ENCODE measurements at regions not wholly inside any gene's neighbourhood (a gene's known extent, or its start where the extent isn't known, plus 50 kb on each side); places are given as distances from the start of the nearest gene placed in this dataset.

DNA sequence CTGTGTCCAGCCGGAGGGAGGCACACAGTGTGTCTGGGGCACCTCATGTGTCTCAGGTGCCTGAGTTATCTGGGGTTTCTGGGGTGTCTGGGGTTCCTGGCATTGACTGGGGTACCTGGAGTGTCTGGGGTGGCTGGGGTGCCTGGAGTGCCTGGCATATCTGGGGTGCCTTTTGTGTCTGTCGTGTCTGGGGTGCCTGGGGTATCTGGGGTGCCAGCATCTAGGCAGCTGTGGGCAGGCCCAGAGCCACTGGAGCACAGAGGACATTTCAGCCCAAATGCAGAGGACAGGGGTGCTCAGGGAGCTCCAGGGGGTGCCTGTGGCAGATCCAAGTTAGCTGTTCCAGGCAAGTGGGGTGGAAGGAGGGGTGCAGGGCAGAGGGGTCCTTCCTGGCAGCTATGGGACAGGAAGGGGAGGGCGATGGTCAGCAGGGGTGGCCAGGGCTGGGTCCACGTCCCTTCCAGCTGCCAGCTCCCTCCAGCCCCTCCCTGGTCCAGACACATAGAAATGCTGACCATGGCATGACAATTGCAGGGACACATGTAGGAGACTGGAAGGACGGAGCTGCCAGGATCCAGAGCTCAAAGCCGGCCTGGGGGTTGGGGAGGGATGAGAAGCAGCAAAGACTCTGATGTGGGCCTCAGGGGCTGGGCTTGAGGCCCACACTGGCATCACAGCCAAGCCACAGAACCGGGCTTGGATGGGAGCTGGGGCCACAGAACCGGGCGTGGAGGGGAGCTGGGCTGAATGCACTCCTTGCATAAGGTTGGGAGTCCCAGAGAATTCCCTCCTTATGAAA lies 133.0 kb downstream of the BRD1 start:
- H3K4me1 ChIP-seq (ENCODE audit: insufficient read depth), result no peaks in the 10 kb centered on the region
- 83 to 86% (median 84%) methylated on average over 9 of the region's 9 CpGs for WGBS, 3 donors
- H3K36me3 ChIP-seq, result no peaks in the 10 kb centered on the region
- TF ChIP-seq EP300 (IDR thresholded peaks at IDR 0.05) (no peak), POLR2A (IDR thresholded peaks at IDR 0.05) (no peak)
- TF ChIP-seq, protein P1, sequence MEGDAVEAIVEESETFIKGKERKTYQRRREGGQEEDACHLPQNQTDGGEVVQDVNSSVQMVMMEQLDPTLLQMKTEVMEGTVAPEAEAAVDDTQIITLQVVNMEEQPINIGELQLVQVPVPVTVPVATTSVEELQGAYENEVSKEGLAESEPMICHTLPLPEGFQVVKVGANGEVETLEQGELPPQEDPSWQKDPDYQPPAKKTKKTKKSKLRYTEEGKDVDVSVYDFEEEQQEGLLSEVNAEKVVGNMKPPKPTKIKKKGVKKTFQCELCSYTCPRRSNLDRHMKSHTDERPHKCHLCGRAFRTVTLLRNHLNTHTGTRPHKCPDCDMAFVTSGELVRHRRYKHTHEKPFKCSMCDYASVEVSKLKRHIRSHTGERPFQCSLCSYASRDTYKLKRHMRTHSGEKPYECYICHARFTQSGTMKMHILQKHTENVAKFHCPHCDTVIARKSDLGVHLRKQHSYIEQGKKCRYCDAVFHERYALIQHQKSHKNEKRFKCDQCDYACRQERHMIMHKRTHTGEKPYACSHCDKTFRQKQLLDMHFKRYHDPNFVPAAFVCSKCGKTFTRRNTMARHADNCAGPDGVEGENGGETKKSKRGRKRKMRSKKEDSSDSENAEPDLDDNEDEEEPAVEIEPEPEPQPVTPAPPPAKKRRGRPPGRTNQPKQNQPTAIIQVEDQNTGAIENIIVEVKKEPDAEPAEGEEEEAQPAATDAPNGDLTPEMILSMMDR (IDR thresholded peaks at IDR 0.05), result no peak
- H3K4me3 ChIP-seq, result no peak overlapping the region
- H3K27me3 ChIP-seq, result no peaks in the 10 kb centered on the region
- H3K9me3 ChIP-seq, result no peaks in the 10 kb centered on the region
- no peak overlapping the region for H3K27ac ChIP-seq
- DNase-seq, result peak in 1 of 5 donors; percentile 2
- intact Hi-C loops (cut with DNase I), result no loop called here

DNA sequence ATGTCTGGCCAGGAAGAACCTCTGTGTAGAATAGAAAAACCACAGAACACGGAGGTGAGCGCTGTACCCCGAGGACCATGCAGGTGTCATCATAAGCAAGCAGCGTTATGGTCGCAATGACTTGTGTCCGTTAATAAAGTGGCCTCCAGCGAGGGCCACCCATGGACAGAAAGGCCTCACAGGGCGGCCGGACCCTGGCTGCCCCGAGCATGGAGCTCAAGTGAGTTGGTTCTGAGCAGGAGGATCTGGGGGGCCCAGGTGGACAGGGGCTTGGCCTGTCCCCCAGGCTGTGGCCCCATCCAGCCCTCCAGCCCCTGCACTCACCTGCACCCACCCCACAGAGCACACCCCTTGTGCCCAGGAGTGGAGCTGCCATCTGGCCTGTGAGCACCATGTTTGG lies 133.8 kb downstream of the BRD1 start:
- H3K27me3 ChIP-seq, result no peaks in the 10 kb centered on the region
- TF ChIP-seq, protein P1 (IDR thresholded peaks at IDR 0.05), result no peak
- no peak for TF ChIP-seq EP300 (IDR thresholded peaks at IDR 0.05)
- no peak for TF ChIP-seq POLR2A (IDR thresholded peaks at IDR 0.05)
- no peaks in the 10 kb centered on the region for H3K4me1 ChIP-seq (ENCODE audit: insufficient read depth)
- H3K4me3 ChIP-seq, result no peak overlapping the region
- DNase-seq, result peak in 1 of 5 donors; percentile 3
- WGBS, 3 donors, result 85 to 94% (median 90%) methylated on average over 10 of the region's 10 CpGs
- intact Hi-C loops (cut with DNase I), result no loop called here
- H3K27ac ChIP-seq, result no peak overlapping the region
- no peaks in the 10 kb centered on the region for H3K9me3 ChIP-seq
- H3K36me3 ChIP-seq, result no peaks in the 10 kb centered on the region

DNA sequence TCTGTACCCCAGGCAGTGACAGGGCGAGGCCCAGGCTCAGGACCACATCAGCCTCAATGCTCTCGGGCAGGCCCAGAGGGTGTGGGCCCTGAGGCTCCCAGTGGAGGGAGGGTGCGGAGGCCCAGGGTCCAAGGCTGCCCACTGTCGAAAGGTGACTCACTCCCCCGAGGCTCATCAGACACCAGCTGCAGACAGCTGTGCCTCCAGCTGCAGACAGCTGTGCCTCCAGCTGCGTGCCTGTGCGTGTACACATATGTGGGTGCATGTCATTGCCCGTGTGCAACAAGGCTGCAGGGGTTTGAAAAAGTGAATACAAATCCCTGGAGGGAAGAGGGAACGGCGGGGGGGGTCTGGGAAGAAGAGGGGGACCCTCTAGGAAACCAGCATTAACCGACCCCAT lies 134.3 kb downstream of the BRD1 start:
- intact Hi-C loops (cut with DNase I), result no loop called here
- WGBS, 3 donors, result 21 to 39% (median 24%) methylated on average over 11 of the region's 11 CpGs
- no peak overlapping the region for H3K27ac ChIP-seq
- H3K4me1 ChIP-seq (ENCODE audit: insufficient read depth), result no peaks in the 10 kb centered on the region
- DNase-seq, result peak in 1 of 5 donors; percentile 31
- no peaks in the 10 kb centered on the region for H3K9me3 ChIP-seq
- no peak overlapping the region for H3K4me3 ChIP-seq
- TF ChIP-seq EP300 (IDR thresholded peaks at IDR 0.05) (no peak), POLR2A (IDR thresholded peaks at IDR 0.05) (no peak)
- TF ChIP-seq, protein P1 (IDR thresholded peaks at IDR 0.05), result no peak
- no peaks in the 10 kb centered on the region for H3K36me3 ChIP-seq
- no peaks in the 10 kb centered on the region for H3K27me3 ChIP-seq

DNA sequence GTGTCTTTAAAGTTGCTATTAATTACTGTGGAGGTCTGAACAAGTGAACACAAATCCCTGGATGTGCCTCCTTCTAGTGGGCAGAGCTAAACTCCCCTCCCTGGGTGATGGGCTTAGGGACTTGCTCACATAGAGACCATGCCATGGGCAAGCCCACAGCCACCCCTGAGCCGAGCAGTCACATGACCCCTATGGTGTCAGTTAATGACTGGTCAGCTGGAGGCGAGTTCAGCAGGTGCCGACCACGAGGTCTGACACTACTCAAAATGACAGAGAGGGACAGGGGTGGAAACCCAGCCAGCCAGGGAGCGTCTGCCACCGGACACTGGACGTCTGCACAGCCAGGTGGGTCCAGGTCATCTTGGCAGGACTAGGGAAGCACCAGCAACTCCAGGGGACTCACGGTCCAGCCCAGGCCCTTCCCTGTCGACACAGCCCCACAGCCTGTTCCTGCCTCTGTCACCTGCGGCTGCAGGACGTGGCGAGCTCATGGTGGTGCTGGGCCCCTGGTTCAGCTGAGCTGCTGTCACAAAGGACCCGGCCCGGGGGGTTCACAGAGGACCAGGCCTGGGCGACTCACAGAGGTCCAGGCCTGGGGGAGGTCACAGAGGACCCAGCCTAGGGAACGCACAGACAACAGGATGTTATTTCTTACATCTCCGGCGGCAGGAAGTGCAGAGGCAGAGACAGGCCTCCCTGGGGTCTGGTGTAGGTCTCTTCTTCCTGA lies 135.0 kb downstream of the BRD1 start:
- Histone ChIP-seq H3K4me1 (ENCODE audit: insufficient read depth) (no peaks in the 10 kb centered on the region), H3K36me3 (no peaks in the 10 kb centered on the region), H3K27me3 (no peaks in the 10 kb centered on the region), H3K27ac (no peak overlapping the region), H3K9me3 (no peaks in the 10 kb centered on the region), H3K4me3 (no peak overlapping the region)
- peak in 1 of 5 donors; percentile 1 for DNase-seq
- WGBS, 3 donors, result 76 to 81% (median 81%) methylated on average over 18 of the region's 18 CpGs
- TF ChIP-seq POLR2A (IDR thresholded peaks at IDR 0.05), result no peak
- no peak for TF ChIP-seq EP300 (IDR thresholded peaks at IDR 0.05)
- TF ChIP-seq, protein P1 (IDR thresholded peaks at IDR 0.05), result no peak
- intact Hi-C loops (cut with DNase I), result no loop called here
